HT1080 (cell line): ENCODE measurements at regions not wholly inside any gene's neighbourhood (a gene's known extent, or its start where the extent isn't known, plus 50 kb on each side); places are given as distances from the start of the nearest gene placed in this dataset. TPM values are rescaled to one million over a fixed set of nuclear protein-coding genes. Genes with fewer than 3 reads are reported as not detected.

Experiments
- small RNA-seq: library from RNA; depleted of rRNA; stranded (forward); fragments of <200 nt; gene quantifications from one replicate; pipeline ENCODE3, GENCODE V24; 2014

Small RNAs in the stretch of these regions (small RNA-seq; reads per million reads assigned to genes)
- not detected for gene MIR4477B
- not detected for gene PTGER4P3
- gene RNA5SP284: 0.07 reads per million
